OCI-LY3 (cell line): ENCODE measurements at regions not wholly inside any gene's neighbourhood (a gene's known extent, or its start where the extent isn't known, plus 50 kb on each side); places are given as distances from the start of the nearest gene placed in this dataset.
"Not testable (repeated sequence)": the region's sequence is repeated elsewhere in the genome, so short reads cannot be mapped to it uniquely, and the experiment has no call there.

Experiments used
- H2AFZ ChIP-seq: fragments of 200-600, 300-600 bp; shearing (Covaris generic); 2 replicates; pipeline ENCODE4 v1.6.0; 2014; ENCODE audit warnings: antibody characterized with exemption, low read depth, low read length
- H3K27ac ChIP-seq: fragments of 200-600, 300-600 bp; sonication (generic); 2 replicates; pipeline ENCODE4 v1.5.1; 2014; ENCODE audit warnings: mild to moderate bottlenecking, low read length, moderate library complexity, mixed read lengths
- H3K27me3 ChIP-seq: fragments of 200-600, 300-600 bp; sonication (generic); 2 replicates; pipeline ENCODE4 v1.6.1; 2014; ENCODE audit warnings: low read depth, low read length, mixed read lengths
- H3K36me3 ChIP-seq: fragments of 200-600, 300-600 bp; sonication (generic); replicated peaks from 2 replicates; pipeline ENCODE3; 2014; ENCODE audit warnings: low read depth, low read length, mixed read lengths
- H3K4me1 ChIP-seq: fragments of 300-600, 200-600 bp; sonication (generic); 2 replicates; pipeline ENCODE4 v1.6.1; 2014; ENCODE audit warnings: low read length, mixed read lengths
- H3K4me2 ChIP-seq: fragments of 200-600, 300-600 bp; sonication (generic); 2 replicates; pipeline ENCODE4 v1.6.1; 2014; ENCODE audit warnings: low read length, mixed read lengths
- H3K4me3 ChIP-seq: fragments of 300-600, 200-600 bp; sonication (generic); 2 replicates; pipeline ENCODE4 v1.5.1; 2014; ENCODE audit warnings: antibody characterized with exemption, mild to moderate bottlenecking, low read length, moderate library complexity
- H3K79me2 ChIP-seq: fragments of 300-600, 200-600 bp; shearing (Covaris generic); 2 replicates; pipeline ENCODE4 v1.6.1; 2014; ENCODE audit warnings: mild to moderate bottlenecking, low read length, mixed read lengths
- H3K9ac ChIP-seq: fragments of 300-600, 200-600 bp; shearing (Covaris generic); 2 replicates; pipeline ENCODE4 v1.6.0; 2014; ENCODE audit warnings: mild to moderate bottlenecking, low read length, moderate library complexity
- H3K9me3 ChIP-seq: fragments of 200-600, 300-600 bp; shearing (Covaris generic); 2 replicates; pipeline ENCODE4 v1.6.1; 2014; ENCODE audit warnings: low read length, mixed read lengths; ENCODE audit not compliant: insufficient read depth
- H4K20me1 ChIP-seq: fragments of 200-600, 300-600 bp; sonication (generic); 2 replicates; pipeline ENCODE4 v1.6.1; 2016; ENCODE audit warnings: low read length, mixed read lengths; ENCODE audit not compliant: insufficient read depth
- EZH2phosphoT487 ChIP-seq: fragments of 200-600 bp; shearing (Covaris generic); IDR thresholded peaks from 2 replicates; pipeline ENCODE4 v1.6.1; 2018; ENCODE audit warnings: antibody characterized with exemption, mixed run types, low read depth
- TF ChIP-seq, protein P1 (sequence below): fragments of 200-600, 300-600 bp; sonication (generic); IDR thresholded peaks from 2 replicates; pipeline ENCODE4 v1.5.1; 2014; ENCODE audit warnings: antibody characterized with exemption, low read length, low read depth

DNA sequence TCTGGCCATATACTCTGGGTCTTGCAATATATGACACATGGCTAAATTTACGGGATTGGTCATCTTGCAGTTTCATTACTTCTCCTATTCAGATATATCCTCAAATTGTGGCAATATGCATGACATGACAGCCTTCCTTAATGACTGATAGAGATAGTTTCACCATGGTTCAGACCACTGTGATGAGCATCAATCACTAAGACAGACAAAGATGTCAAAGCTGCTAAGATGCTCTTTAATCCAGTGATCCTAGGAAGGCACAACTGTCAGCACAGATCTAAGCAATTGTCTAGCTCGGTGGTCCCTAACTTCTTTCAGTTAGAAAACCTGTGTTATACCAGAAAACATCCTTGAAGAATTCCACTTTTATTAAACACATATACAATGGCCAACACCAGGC is 70.9 kb upstream of the ADGRL2 start:
- Histone ChIP-seq H3K36me3 (no peaks in the 10 kb centered on the region), H3K27me3 (no peaks in the 10 kb centered on the region), H3K4me3 (no peak overlapping the region), H3K9me3 (no peaks in the 10 kb centered on the region), H4K20me1 (no peaks in the 10 kb centered on the region), H3K9ac (no peak overlapping the region), H2AFZ (no peak overlapping the region), H3K27ac (no peak overlapping the region), H3K79me2 (no peaks in the 10 kb centered on the region), H3K4me1 (no peaks in the 10 kb centered on the region), H3K4me2 (no peak overlapping the region)
- no peak for TF ChIP-seq EZH2phosphoT487
- TF ChIP-seq, protein P1, sequence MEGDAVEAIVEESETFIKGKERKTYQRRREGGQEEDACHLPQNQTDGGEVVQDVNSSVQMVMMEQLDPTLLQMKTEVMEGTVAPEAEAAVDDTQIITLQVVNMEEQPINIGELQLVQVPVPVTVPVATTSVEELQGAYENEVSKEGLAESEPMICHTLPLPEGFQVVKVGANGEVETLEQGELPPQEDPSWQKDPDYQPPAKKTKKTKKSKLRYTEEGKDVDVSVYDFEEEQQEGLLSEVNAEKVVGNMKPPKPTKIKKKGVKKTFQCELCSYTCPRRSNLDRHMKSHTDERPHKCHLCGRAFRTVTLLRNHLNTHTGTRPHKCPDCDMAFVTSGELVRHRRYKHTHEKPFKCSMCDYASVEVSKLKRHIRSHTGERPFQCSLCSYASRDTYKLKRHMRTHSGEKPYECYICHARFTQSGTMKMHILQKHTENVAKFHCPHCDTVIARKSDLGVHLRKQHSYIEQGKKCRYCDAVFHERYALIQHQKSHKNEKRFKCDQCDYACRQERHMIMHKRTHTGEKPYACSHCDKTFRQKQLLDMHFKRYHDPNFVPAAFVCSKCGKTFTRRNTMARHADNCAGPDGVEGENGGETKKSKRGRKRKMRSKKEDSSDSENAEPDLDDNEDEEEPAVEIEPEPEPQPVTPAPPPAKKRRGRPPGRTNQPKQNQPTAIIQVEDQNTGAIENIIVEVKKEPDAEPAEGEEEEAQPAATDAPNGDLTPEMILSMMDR = no peak

DNA sequence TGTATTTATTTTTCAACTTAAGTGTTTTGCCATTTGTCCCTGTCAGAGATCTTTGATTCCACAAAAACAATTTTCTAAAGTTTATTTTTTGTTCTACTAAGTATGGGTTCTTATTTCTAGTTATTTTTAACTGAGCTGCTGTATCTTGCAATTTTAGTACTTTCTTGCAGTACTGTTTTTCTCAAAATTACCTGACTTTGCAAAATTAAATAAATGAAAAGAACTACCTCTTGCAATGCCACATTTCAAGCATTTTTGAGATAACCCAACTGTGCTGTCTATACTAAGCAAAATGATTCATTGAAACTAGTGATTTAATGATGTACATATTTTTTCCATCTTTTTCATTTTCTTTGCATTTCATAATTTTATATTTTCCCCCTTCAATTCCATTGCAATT is 71.5 kb upstream of the ADGRL2 start:
- Histone ChIP-seq H3K9me3 (no peaks in the 10 kb centered on the region), H3K79me2 (no peaks in the 10 kb centered on the region), H3K27me3 (no peaks in the 10 kb centered on the region), H3K4me2 (no peak overlapping the region), H2AFZ (no peak overlapping the region), H3K4me1 (no peaks in the 10 kb centered on the region), H3K9ac (no peak overlapping the region), H4K20me1 (no peaks in the 10 kb centered on the region), H3K36me3 (no peaks in the 10 kb centered on the region), H3K4me3 (no peak overlapping the region), H3K27ac (no peak overlapping the region)
- no peak for TF ChIP-seq EZH2phosphoT487
- TF ChIP-seq, protein P1 = no peak

DNA sequence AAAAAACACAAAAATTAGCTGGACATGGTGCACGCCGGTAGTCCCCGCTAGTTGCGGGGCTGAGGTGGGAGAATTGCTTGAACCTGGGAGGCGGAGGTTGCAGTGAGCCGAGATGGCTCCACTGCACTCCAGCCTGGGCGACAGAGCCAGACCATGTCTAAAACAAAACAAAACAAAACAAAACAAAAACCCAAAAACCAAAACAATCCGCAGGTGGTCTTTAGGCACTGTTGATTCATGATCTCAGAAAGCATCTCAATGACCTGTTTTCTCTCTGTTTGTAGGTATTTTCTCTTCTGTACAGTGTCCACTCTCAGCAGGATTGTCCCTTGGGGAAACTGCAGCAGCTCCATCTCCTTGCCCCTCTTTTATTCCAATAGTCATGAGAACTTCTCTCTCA is 74.9 kb upstream of the ADGRL2 start:
- H3K4me2 ChIP-seq = no peak overlapping the region
- no peak overlapping the region for H3K27ac ChIP-seq
- no peaks in the 10 kb centered on the region for H4K20me1 ChIP-seq
- H2AFZ ChIP-seq = no peak overlapping the region
- no peak overlapping the region for H3K9ac ChIP-seq
- H3K36me3 ChIP-seq = no peaks in the 10 kb centered on the region
- no peak overlapping the region for H3K4me3 ChIP-seq
- no peaks in the 10 kb centered on the region for H3K27me3 ChIP-seq
- H3K9me3 ChIP-seq = no peaks in the 10 kb centered on the region
- no peaks in the 10 kb centered on the region for H3K79me2 ChIP-seq
- TF ChIP-seq, protein P1 = no peak
- no peak for TF ChIP-seq EZH2phosphoT487
- no peaks in the 10 kb centered on the region for H3K4me1 ChIP-seq

DNA sequence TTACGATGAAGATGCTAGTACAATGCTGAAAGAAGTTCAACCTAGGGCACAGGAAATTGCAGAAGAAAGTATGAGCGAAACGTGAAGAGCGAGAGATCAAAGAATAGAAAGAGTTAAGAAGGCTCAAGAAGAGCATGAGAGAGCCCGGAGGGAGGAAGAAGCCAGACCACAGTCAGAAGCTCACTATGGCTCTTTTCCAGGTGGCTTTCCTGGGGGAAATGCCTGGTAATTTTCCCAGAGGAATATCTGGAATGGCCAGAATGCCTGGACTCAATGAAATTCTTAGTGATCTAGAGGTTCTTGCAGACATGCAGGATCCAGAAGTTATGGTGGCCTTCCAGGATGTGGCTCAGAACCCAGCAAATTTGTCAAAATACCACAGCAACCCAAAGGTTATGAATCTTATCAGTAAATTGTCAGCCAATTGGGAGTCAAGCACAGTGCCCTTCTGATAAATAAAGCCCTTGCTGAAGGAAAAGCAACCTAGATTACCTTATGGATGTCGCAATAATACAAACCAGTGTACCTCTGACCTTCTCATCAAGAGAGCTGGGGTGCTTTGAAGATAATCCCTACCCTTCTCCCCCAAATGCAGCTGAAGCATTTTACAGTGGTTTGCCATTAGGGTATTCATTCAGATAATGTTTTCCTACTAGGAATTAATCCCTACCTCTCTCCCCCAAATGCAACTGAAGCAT is 78.0 kb upstream of the ADGRL2 start:
- not testable (repeated sequence) for H2AFZ ChIP-seq, H3K4me2 ChIP-seq

DNA sequence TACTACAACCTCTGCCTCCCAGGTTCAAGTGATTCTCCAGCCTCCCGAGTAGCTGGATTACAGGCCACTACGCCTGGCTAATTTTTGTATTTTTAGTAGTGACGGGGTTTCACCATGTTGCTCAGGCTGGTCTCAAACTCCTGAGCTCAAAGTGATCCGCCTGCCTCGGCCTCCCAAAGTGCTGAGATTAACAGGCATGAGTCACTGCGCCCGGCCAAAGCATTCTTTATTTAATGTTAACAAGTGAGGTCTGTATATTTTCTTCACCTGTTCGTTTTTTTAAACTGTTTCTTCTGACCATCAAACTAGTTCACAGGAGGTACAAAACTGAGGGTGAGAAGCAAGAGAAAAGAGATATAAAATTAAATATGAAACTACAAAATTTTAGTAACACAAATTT is 80.5 kb upstream of the ADGRL2 start:
- not testable (repeated sequence) for H3K79me2 ChIP-seq, H4K20me1 ChIP-seq, H2AFZ ChIP-seq, H3K4me3 ChIP-seq, H3K27ac ChIP-seq, H3K9me3 ChIP-seq, H3K27me3 ChIP-seq, H3K36me3 ChIP-seq, H3K4me2 ChIP-seq, H3K4me1 ChIP-seq, H3K9ac ChIP-seq

More for the DNA sequence above, 78.0 kb upstream of the ADGRL2 start:
- not testable (repeated sequence) for H3K9me3 ChIP-seq, H3K9ac ChIP-seq, H3K27me3 ChIP-seq, H3K4me1 ChIP-seq, H3K79me2 ChIP-seq, H3K27ac ChIP-seq, H4K20me1 ChIP-seq, H3K36me3 ChIP-seq, H3K4me3 ChIP-seq
